Loucy (cell line): ENCODE measurements at regions not wholly inside any gene's neighbourhood (a gene's known extent, or its start where the extent isn't known, plus 50 kb on each side); places are given as distances from the start of the nearest gene placed in this dataset.

Experiments
- CTCF ChIP-seq: fragments of 200-600 bp; sonication (generic); conservative IDR thresholded peaks from 2 replicates; pipeline ENCODE4 v1.5.1; 2014; ENCODE audit warnings: mild to moderate bottlenecking, antibody characterized with exemption, low read length
- EZH2phosphoT487 ChIP-seq: fragments of 200-600 bp; IDR thresholded peaks from 2 replicates; pipeline ENCODE4 v1.6.1; 2018; ENCODE audit warnings: antibody characterized with exemption, mild to moderate bottlenecking, moderate library complexity, borderline replicate concordance

GRCh38 chr6:120913486-120913885 is 420.8 kb downstream of the TBC1D32 start:
- TF ChIP-seq EZH2phosphoT487 = no peak
- no peak for TF ChIP-seq CTCF
